HepG2 (cell line): ENCODE measurements at regions not wholly inside any gene's neighbourhood (a gene's known extent, or its start where the extent isn't known, plus 50 kb on each side); places are given as distances from the start of the nearest gene placed in this dataset.
A peak's percentile ranks its signal among the peaks of the same experiment; 100 is the strongest.

Experiments
- FOXP1 ChIP-seq, 2 experiments: fragments of 450-650 bp in 1 of 2; IDR thresholded peaks; 2 replicates each; pipeline ENCODE4 v1.6.1; 2017 to 2018; ENCODE audit warnings: antibody characterized with exemption in 1 of 2
- KDM3A ChIP-seq: IDR thresholded peaks from 2 replicates; pipeline ENCODE4 v1.6.1; 2018; ENCODE audit warnings: low read depth, missing compliant biosample characterization
- KDM4B ChIP-seq: sonication (generic); formaldehyde crosslinking; IDR thresholded peaks from 2 replicates; pipeline ENCODE4 v1.4.0; 2020; ENCODE audit warnings: missing genetic modification reagents
- NPAS2 ChIP-seq: sonication (generic); formaldehyde crosslinking; IDR thresholded peaks from 2 replicates; pipeline ENCODE4 v1.8.0; 2022; ENCODE audit warnings: mild to moderate bottlenecking, missing genetic modification reagents, borderline replicate concordance
- PHB2 ChIP-seq: fragments of 450-650 bp; IDR thresholded peaks from 2 replicates; pipeline ENCODE4 v1.6.1; 2018; ENCODE audit not compliant: partially characterized antibody
- SRSF9 ChIP-seq: fragments of 200-400 bp; formaldehyde crosslinking; IDR thresholded peaks from 2 replicates; pipeline ENCODE4 v1.6.1; 2018; ENCODE audit warnings: borderline replicate concordance, mild to moderate bottlenecking, low read depth, low read length; ENCODE audit not compliant: insufficient read depth, poor library complexity, severe bottlenecking
- TMF1 ChIP-seq: sonication (generic); formaldehyde crosslinking; IDR thresholded peaks from 2 replicates; pipeline ENCODE4 v1.8.1; 2022; ENCODE audit warnings: low read depth, missing genetic modification reagents
- ZFP1 ChIP-seq: IDR thresholded peaks from 2 replicates; pipeline ENCODE4 v1.6.1; 2016
- ZNF333 ChIP-seq: sonication (generic); formaldehyde crosslinking; IDR thresholded peaks from 2 replicates; pipeline ENCODE4 v1.4.0; 2020; ENCODE audit warnings: mild to moderate bottlenecking, missing genetic modification reagents, borderline replicate concordance
- ZNF343 ChIP-seq: sonication (generic); formaldehyde crosslinking; IDR thresholded peaks from 2 replicates; pipeline ENCODE4 v1.4.0; 2020; ENCODE audit warnings: mild to moderate bottlenecking, missing genetic modification reagents
- ZNF501 ChIP-seq: sonication (generic); formaldehyde crosslinking; IDR thresholded peaks from 2 replicates; pipeline ENCODE4 v1.5.1; 2020; ENCODE audit warnings: mild to moderate bottlenecking, moderate library complexity, missing genetic modification reagents
- ZNF552 ChIP-seq: sonication (generic); formaldehyde crosslinking; IDR thresholded peaks from 2 replicates; pipeline ENCODE4 v1.9.0; 2022; ENCODE audit warnings: missing genetic modification reagents, mild to moderate bottlenecking, borderline replicate concordance
- ZNF652 ChIP-seq: IDR thresholded peaks from 2 replicates; pipeline ENCODE4 v1.6.1; 2016; ENCODE audit warnings: low read depth, borderline replicate concordance
- ZNF7 ChIP-seq: IDR thresholded peaks from 2 replicates; pipeline ENCODE4 v1.6.1; 2016; ENCODE audit warnings: missing biosample characterization, missing genetic modification reagents
- ZZZ3 ChIP-seq: sonication (generic); formaldehyde crosslinking; IDR thresholded peaks from 2 replicates; pipeline ENCODE4 v1.4.0; 2020; ENCODE audit warnings: missing genetic modification reagents, mild to moderate bottlenecking, borderline replicate concordance
- TF ChIP-seq, protein P1 (sequence below): sonication (generic); formaldehyde crosslinking; IDR thresholded peaks from 2 replicates; pipeline ENCODE4 v1.8.0; 2022; ENCODE audit warnings: mild to moderate bottlenecking, missing genetic modification reagents, moderate library complexity
- TF ChIP-seq, protein P2 (sequence below): sonication (generic); formaldehyde crosslinking; IDR thresholded peaks from 2 replicates; pipeline ENCODE4 v1.5.0; 2020; ENCODE audit warnings: mild to moderate bottlenecking, missing genetic modification reagents
- TF ChIP-seq, protein P3 (sequence below): sonication (generic); formaldehyde crosslinking; IDR thresholded peaks from 2 replicates; pipeline ENCODE4 v1.8.0; 2023; ENCODE audit warnings: mild to moderate bottlenecking, missing genetic modification reagents
- TF ChIP-seq, protein P4 (sequence below): IDR thresholded peaks from 2 replicates; pipeline ENCODE4 v1.6.1; 2016; ENCODE audit warnings: low read depth, missing genetic modification reagents, missing compliant biosample characterization

DNA sequence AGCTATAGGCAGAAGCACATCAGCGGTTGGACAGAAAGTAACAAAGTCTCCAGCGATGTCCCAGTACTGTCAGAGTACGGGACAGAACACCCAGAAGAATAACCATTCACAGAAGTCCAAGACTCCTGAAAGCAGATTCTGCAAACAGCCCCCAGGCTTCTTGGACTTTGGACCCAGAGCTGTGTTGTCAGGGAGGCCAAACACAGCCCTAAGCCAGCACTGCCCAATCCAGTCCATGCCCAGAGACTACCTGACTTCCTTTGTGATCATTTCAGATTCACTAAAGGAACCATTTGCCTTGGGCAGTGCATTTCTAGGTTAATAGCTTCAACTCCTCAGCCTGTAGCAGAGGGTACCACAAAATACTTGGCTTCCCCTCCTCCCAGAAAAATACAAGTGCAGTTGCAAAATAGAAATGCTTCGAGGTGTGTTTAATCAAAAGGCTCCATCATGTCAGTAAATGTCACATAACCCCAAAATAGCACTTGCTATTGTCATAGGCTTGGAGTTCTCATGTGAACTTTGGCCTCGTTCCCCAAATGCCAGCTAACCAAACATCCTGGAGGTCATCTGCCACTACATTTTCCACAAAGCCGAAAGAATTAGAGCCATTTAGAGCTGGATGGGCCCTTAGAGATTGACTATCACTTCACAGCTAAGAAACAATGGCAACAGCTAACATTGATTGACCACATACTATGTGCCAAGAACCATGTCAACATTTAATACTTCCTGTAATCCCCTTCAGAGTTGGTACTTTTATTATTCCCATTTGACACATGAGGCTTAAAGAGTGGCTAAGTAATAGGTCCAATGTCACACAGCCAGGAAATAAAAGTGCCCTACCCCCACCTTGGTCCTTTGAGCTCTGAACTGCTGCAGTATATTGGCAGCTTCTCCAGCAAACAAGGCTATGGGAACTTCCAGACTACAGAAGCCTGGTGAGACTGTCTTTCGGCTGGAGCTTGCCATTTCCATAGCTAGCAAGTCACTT is 329.9 kb downstream of the FOXO1 start (continued):
- TF ChIP-seq, protein P1, sequence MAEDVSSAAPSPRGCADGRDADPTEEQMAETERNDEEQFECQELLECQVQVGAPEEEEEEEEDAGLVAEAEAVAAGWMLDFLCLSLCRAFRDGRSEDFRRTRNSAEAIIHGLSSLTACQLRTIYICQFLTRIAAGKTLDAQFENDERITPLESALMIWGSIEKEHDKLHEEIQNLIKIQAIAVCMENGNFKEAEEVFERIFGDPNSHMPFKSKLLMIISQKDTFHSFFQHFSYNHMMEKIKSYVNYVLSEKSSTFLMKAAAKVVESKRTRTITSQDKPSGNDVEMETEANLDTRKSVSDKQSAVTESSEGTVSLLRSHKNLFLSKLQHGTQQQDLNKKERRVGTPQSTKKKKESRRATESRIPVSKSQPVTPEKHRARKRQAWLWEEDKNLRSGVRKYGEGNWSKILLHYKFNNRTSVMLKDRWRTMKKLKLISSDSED: no peak
- TF ChIP-seq, protein P2, sequence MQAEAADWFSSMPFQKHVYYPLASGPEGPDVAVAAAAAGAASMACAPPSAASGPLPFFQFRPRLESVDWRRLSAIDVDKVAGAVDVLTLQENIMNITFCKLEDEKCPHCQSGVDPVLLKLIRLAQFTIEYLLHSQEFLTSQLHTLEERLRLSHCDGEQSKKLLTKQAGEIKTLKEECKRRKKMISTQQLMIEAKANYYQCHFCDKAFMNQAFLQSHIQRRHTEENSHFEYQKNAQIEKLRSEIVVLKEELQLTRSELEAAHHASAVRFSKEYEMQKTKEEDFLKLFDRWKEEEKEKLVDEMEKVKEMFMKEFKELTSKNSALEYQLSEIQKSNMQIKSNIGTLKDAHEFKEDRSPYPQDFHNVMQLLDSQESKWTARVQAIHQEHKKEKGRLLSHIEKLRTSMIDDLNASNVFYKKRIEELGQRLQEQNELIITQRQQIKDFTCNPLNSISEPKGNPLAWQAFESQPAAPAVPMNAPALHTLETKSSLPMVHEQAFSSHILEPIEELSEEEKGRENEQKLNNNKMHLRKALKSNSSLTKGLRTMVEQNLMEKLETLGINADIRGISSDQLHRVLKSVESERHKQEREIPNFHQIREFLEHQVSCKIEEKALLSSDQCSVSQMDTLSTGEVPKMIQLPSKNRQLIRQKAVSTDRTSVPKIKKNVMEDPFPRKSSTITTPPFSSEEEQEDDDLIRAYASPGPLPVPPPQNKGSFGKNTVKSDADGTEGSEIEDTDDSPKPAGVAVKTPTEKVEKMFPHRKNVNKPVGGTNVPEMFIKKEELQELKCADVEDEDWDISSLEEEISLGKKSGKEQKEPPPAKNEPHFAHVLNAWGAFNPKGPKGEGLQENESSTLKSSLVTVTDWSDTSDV (CRISPR knock-in tag): no peak
- TF ChIP-seq, protein P3, sequence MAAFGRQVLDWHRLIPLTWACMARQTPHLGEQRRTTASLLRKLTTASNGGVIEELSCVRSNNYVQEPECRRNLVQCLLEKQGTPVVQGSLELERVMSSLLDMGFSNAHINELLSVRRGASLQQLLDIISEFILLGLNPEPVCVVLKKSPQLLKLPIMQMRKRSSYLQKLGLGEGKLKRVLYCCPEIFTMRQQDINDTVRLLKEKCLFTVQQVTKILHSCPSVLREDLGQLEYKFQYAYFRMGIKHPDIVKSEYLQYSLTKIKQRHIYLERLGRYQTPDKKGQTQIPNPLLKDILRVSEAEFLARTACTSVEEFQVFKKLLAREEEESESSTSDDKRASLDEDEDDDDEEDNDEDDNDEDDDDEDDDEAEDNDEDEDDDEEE (CRISPR knock-in tag): no peak
- TF ChIP-seq FOXP1 (IDR thresholded peaks at IDR 0.05): no peak
- no peak for TF ChIP-seq FOXP1 (CRISPR knock-in tag; IDR thresholded peaks at IDR 0.05)
- no peak for TF ChIP-seq TMF1 (CRISPR knock-in tag)
- TF ChIP-seq ZFP1 (CRISPR knock-in tag): no peak
- no peak for TF ChIP-seq ZNF652
- TF ChIP-seq ZNF7: peak; percentile 88
- TF ChIP-seq ZNF343 (CRISPR knock-in tag): 0 out of 2 replicates have a peak, but pooled peaks have one; percentile 33
- no peak for TF ChIP-seq KDM3A (CRISPR knock-in tag)
- no peak for TF ChIP-seq ZNF552 (CRISPR knock-in tag)
- TF ChIP-seq ZZZ3 (CRISPR knock-in tag): no peak
- TF ChIP-seq ZNF333 (CRISPR knock-in tag): 0 out of 2 replicates have a peak, but pooled peaks have one; percentile 31
- TF ChIP-seq PHB2: no peak
- TF ChIP-seq KDM4B (CRISPR knock-in tag): no peak
- TF ChIP-seq, protein P4, sequence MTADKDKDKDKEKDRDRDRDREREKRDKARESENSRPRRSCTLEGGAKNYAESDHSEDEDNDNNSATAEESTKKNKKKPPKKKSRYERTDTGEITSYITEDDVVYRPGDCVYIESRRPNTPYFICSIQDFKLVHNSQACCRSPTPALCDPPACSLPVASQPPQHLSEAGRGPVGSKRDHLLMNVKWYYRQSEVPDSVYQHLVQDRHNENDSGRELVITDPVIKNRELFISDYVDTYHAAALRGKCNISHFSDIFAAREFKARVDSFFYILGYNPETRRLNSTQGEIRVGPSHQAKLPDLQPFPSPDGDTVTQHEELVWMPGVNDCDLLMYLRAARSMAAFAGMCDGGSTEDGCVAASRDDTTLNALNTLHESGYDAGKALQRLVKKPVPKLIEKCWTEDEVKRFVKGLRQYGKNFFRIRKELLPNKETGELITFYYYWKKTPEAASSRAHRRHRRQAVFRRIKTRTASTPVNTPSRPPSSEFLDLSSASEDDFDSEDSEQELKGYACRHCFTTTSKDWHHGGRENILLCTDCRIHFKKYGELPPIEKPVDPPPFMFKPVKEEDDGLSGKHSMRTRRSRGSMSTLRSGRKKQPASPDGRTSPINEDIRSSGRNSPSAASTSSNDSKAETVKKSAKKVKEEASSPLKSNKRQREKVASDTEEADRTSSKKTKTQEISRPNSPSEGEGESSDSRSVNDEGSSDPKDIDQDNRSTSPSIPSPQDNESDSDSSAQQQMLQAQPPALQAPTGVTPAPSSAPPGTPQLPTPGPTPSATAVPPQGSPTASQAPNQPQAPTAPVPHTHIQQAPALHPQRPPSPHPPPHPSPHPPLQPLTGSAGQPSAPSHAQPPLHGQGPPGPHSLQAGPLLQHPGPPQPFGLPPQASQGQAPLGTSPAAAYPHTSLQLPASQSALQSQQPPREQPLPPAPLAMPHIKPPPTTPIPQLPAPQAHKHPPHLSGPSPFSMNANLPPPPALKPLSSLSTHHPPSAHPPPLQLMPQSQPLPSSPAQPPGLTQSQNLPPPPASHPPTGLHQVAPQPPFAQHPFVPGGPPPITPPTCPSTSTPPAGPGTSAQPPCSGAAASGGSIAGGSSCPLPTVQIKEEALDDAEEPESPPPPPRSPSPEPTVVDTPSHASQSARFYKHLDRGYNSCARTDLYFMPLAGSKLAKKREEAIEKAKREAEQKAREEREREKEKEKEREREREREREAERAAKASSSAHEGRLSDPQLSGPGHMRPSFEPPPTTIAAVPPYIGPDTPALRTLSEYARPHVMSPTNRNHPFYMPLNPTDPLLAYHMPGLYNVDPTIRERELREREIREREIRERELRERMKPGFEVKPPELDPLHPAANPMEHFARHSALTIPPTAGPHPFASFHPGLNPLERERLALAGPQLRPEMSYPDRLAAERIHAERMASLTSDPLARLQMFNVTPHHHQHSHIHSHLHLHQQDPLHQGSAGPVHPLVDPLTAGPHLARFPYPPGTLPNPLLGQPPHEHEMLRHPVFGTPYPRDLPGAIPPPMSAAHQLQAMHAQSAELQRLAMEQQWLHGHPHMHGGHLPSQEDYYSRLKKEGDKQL (CRISPR knock-in tag): peak; percentile 24; the same call in 1 of the 2 replicates
- TF ChIP-seq ZNF501: no peak
- no peak for TF ChIP-seq SRSF9
- TF ChIP-seq NPAS2 (CRISPR knock-in tag): no peak
